Lower leg skin (tissue), 3 donors: ENCODE measurements at regions not wholly inside any gene's neighbourhood (a gene's known extent, or its start where the extent isn't known, plus 50 kb on each side); places are given as distances from the start of the nearest gene placed in this dataset.
"Not testable (repeated sequence)": the region's sequence is repeated elsewhere in the genome, so short reads cannot be mapped to it uniquely, and the experiment has no call there.

ENCODE experiments used
- CTCF ChIP-seq, 3 donors: fragments of 450-650 bp; IDR thresholded peaks; one replicate each; pipeline ENCODE4 v1.5.1; 2016; ENCODE audit warnings: antibody characterized with exemption in 3 of 3, mild to moderate bottlenecking in 3 of 3, moderate library complexity in 2 of 3
- POLR2A ChIP-seq, 2 donors: fragments of 450-650 bp; IDR thresholded peaks; one replicate each; pipeline ENCODE4 v1.6.1; 2016 to 2017; ENCODE audit warnings: antibody characterized with exemption in 2 of 2, mild to moderate bottlenecking in 1 of 2, moderate library complexity in 1 of 2

GRCh38 chr7:32645255-32645654 lies 150.0 kb downstream of the AVL9 start:
- not testable (repeated sequence) for TF ChIP-seq CTCF, POLR2A (IDR thresholded peaks at IDR 0.05)
